Neural cell (in vitro differentiated cells): ENCODE measurements at regions not wholly inside any gene's neighbourhood (a gene's known extent, or its start where the extent isn't known, plus 50 kb on each side); places are given as distances from the start of the nearest gene placed in this dataset.
"Not testable (repeated sequence)": the region's sequence is repeated elsewhere in the genome, so short reads cannot be mapped to it uniquely, and the experiment has no call there.

Source experiments
- H2AFZ ChIP-seq: fragments of 200-600, 300-800 bp; sonication (generic), shearing (Covaris generic); 2 replicates; pipeline ENCODE4 v1.6.0; 2014; ENCODE audit warnings: low read depth, mild to moderate bottlenecking, antibody characterized with exemption, low read length, moderate library complexity
- H3F3A ChIP-seq: fragments of 200-600 bp; shearing (Covaris generic); 2 replicates; pipeline ENCODE4 v1.6.1; 2016; ENCODE audit warnings: mild to moderate bottlenecking, moderate library complexity, mixed read lengths, antibody characterized with exemption, low read length; ENCODE audit not compliant: insufficient read depth, poor library complexity, severe bottlenecking
- H3K27ac ChIP-seq: fragments of 200-600, 300-800 bp; sonication (generic), shearing (Covaris generic); 2 replicates; pipeline ENCODE4 v1.5.1; 2014; ENCODE audit warnings: mild to moderate bottlenecking, low read length, moderate library complexity
- H3K27me3 ChIP-seq: fragments of 300-800, 200-600 bp; sonication (generic), shearing (Covaris generic); 2 replicates; pipeline ENCODE4 v1.6.0; 2014; ENCODE audit warnings: mild to moderate bottlenecking, low read depth, low read length, moderate library complexity; ENCODE audit not compliant: insufficient read depth
- H3K36me3 ChIP-seq: fragments of 300-800, 200-600 bp; sonication (generic), shearing (Covaris generic); 2 replicates; pipeline ENCODE4 v1.5.1; 2014; ENCODE audit warnings: mild to moderate bottlenecking, antibody characterized with exemption, low read length, moderate library complexity; ENCODE audit not compliant: insufficient read depth
- H3K4me2 ChIP-seq: fragments of 300-800, 200-600 bp; sonication (generic), shearing (Covaris generic); 2 replicates; pipeline ENCODE4 v1.6.0; 2014; ENCODE audit warnings: mild to moderate bottlenecking, low read length
- H3K4me3 ChIP-seq: fragments of 300-800, 200-600 bp; sonication (generic), shearing (Covaris generic); 2 replicates; pipeline ENCODE4 v1.5.1; 2014; ENCODE audit warnings: mild to moderate bottlenecking, low read length, moderate library complexity
- H3K79me2 ChIP-seq: fragments of 200-600 bp; shearing (Covaris generic); replicated peaks from 2 replicates; pipeline ENCODE4 v1.6.0; 2014; ENCODE audit warnings: mild to moderate bottlenecking, low read length, moderate library complexity; ENCODE audit not compliant: insufficient read depth
- H3K9ac ChIP-seq: fragments of 300-800, 200-600 bp; sonication (generic), shearing (Covaris generic); 2 replicates; pipeline ENCODE4 v1.6.1; 2016; ENCODE audit warnings: mild to moderate bottlenecking, low read length, mixed read lengths
- H3K9me2 ChIP-seq: fragments of 200-600 bp; shearing (Covaris generic); 2 replicates; pipeline ENCODE4 v1.6.1; 2016; ENCODE audit warnings: mild to moderate bottlenecking, low read length, mixed read lengths; ENCODE audit not compliant: insufficient read depth
- H3K9me3 ChIP-seq: fragments of 200-600, 300-800 bp; sonication (generic), shearing (Covaris generic); 2 replicates; pipeline ENCODE4 v1.6.1; 2016; ENCODE audit warnings: mild to moderate bottlenecking, mixed run types, low read length, moderate library complexity, mixed read lengths
- H4K20me1 ChIP-seq: fragments of 200-600 bp; shearing (Covaris generic); 2 replicates; pipeline ENCODE4 v1.6.1; 2016; ENCODE audit warnings: mild to moderate bottlenecking, mixed run types; ENCODE audit not compliant: insufficient read depth
- CTCF ChIP-seq: fragments of 450-650 bp; IDR thresholded peaks from 2 replicates; pipeline ENCODE4 v1.5.1; 2014; ENCODE audit warnings: antibody characterized with exemption, mild to moderate bottlenecking, moderate library complexity; ENCODE audit not compliant: poor library complexity, severe bottlenecking
- EP300 ChIP-seq: fragments of 450-650 bp; conservative IDR thresholded peaks from 2 replicates; pipeline ENCODE4 v1.6.1; 2014; ENCODE audit warnings: antibody characterized with exemption, mild to moderate bottlenecking, moderate library complexity; ENCODE audit not compliant: poor library complexity, severe bottlenecking
- EZH2 ChIP-seq: fragments of 200-600, 300-800 bp; shearing (Covaris generic), sonication (generic); IDR thresholded peaks from 2 replicates; pipeline ENCODE4 v1.6.1; 2014; ENCODE audit warnings: antibody characterized with exemption, low read length, borderline replicate concordance, mild to moderate bottlenecking; ENCODE audit not compliant: insufficient read depth, poor library complexity, severe bottlenecking
- MXI1 ChIP-seq: fragments of 450-650 bp; conservative IDR thresholded peaks from 2 replicates; pipeline ENCODE4 v1.6.1; 2014; ENCODE audit warnings: antibody characterized with exemption, mild to moderate bottlenecking; ENCODE audit not compliant: poor library complexity, severe bottlenecking
- POLR2AphosphoS5 ChIP-seq: IDR thresholded peaks from 2 replicates; pipeline ENCODE4 v1.6.1; 2012
- RAD21 ChIP-seq: fragments of 450-650 bp; conservative IDR thresholded peaks from 2 replicates; pipeline ENCODE4 v1.6.1; 2014; ENCODE audit warnings: antibody characterized with exemption, mild to moderate bottlenecking, moderate library complexity
- REST ChIP-seq: IDR thresholded peaks from 2 replicates; pipeline ENCODE4 v1.6.1; 2012; ENCODE audit warnings: borderline replicate concordance
- SMC3 ChIP-seq: fragments of 450-650 bp; conservative IDR thresholded peaks from 2 replicates; pipeline ENCODE4 v1.6.1; 2014; ENCODE audit warnings: antibody characterized with exemption, mild to moderate bottlenecking, moderate library complexity; ENCODE audit not compliant: poor library complexity
- TAF1 ChIP-seq: IDR thresholded peaks from 2 replicates; pipeline ENCODE4 v1.6.1; 2012; ENCODE audit warnings: low read depth

GRCh38 chr7:142506601-142507000, 242.7 kb upstream of the PRSS1 start:
- Histone ChIP-seq H3K9ac (no peak overlapping the region), H3K79me2 (no peaks in the 10 kb centered on the region), H3K4me2 (no peak overlapping the region), H3K27ac (no peak overlapping the region), H3K9me3 (no peaks in the 10 kb centered on the region), H3K27me3 (no peaks in the 10 kb centered on the region), H4K20me1 (no peaks in the 10 kb centered on the region), H3K36me3 (no peaks in the 10 kb centered on the region), H3F3A (no peaks in the 10 kb centered on the region), H3K9me2 (no peaks in the 10 kb centered on the region), H3K4me3 (no peak overlapping the region), H2AFZ (no peak overlapping the region)
- TF ChIP-seq SMC3, result no peak
- no peak for TF ChIP-seq EP300
- TF ChIP-seq MXI1, result no peak
- no peak for TF ChIP-seq TAF1
- no peak for TF ChIP-seq POLR2AphosphoS5

GRCh38 chr7:142503949-142504348, 245.3 kb upstream of the PRSS1 start:
- not testable (repeated sequence) for H2AFZ ChIP-seq, H3K79me2 ChIP-seq, H3F3A ChIP-seq, H3K9me3 ChIP-seq, H3K4me3 ChIP-seq, H4K20me1 ChIP-seq, H3K4me2 ChIP-seq, H3K9ac ChIP-seq, H3K27me3 ChIP-seq, H3K36me3 ChIP-seq, H3K9me2 ChIP-seq, H3K27ac ChIP-seq

GRCh38 chr7:142503036-142503435, 245.2 kb upstream of the PRSS58 start:
- no peaks in the 10 kb centered on the region for H4K20me1 ChIP-seq
- TF ChIP-seq EZH2, result no peak
- TF ChIP-seq MXI1, result no peak
- no peak for TF ChIP-seq SMC3
- TF ChIP-seq EP300, result no peak
- TF ChIP-seq POLR2AphosphoS5, result no peak
- no peak for TF ChIP-seq REST
- TF ChIP-seq CTCF, result no peak
- TF ChIP-seq RAD21, result no peak
- no peak for TF ChIP-seq TAF1
- no peaks in the 10 kb centered on the region for H3K79me2 ChIP-seq
- no peaks in the 10 kb centered on the region for H3K36me3 ChIP-seq
- H3K27me3 ChIP-seq, result no peaks in the 10 kb centered on the region
- H3K27ac ChIP-seq, result no peak overlapping the region
- no peaks in the 10 kb centered on the region for H3K9me3 ChIP-seq
- H3F3A ChIP-seq, result no peaks in the 10 kb centered on the region
- H3K9ac ChIP-seq, result no peak overlapping the region
- no peak overlapping the region for H3K4me2 ChIP-seq
- H3K4me3 ChIP-seq, result no peak overlapping the region
- no peaks in the 10 kb centered on the region for H3K9me2 ChIP-seq
- no peak overlapping the region for H2AFZ ChIP-seq
